Ovary (tissue), 7 donors: ENCODE measurements at regions not wholly inside any gene's neighbourhood (a gene's known extent, or its start where the extent isn't known, plus 50 kb on each side); places are given as distances from the start of the nearest gene placed in this dataset.

Source experiments
- DNase-seq, 5 donors: peaks; one replicate each; pipeline ENCODE4 v3.0.0-alpha.2; 2019 to 2020
- H3K27ac ChIP-seq, 2 donors: fragments of 200-600 bp; one replicate each; pipeline versions ENCODE4 v1.5.1 to v1.8.0; 2019 to 2022
- H3K27me3 ChIP-seq: fragments of 200-600 bp; one replicate; pipeline ENCODE4 v1.8.0; 2022
- H3K36me3 ChIP-seq: fragments of 200-600 bp; sonication (generic); one replicate; pipeline ENCODE4 v1.5.1; 2019
- H3K4me1 ChIP-seq: one replicate; pipeline ENCODE4 v1.8.1; 2013; ENCODE audit warnings: mild to moderate bottlenecking, moderate library complexity; ENCODE audit not compliant: insufficient read depth
- H3K4me3 ChIP-seq: fragments of 200-600 bp; sonication (generic); one replicate; pipeline ENCODE4 v1.5.1; 2017
- H3K9me3 ChIP-seq, 2 donors: fragments of 200-600 bp in 1 of 2; sonication (generic) in 1 of 2; one replicate each; pipeline versions ENCODE4 v1.5.1 to v1.8.1; 2013 to 2019; ENCODE audit warnings: mild to moderate bottlenecking in 1 of 2, moderate library complexity in 1 of 2
- EP300 ChIP-seq: sonication (generic); formaldehyde crosslinking; IDR thresholded peaks from one replicate; pipeline ENCODE4 v1.6.1; 2017; ENCODE audit warnings: antibody characterized with exemption
- POLR2A ChIP-seq: fragments of 450-650 bp; IDR thresholded peaks from one replicate; pipeline ENCODE4 v1.6.1; 2017; ENCODE audit warnings: antibody characterized with exemption, mild to moderate bottlenecking, moderate library complexity
- WGBS, 3 donors: extraction: QIAGEN DNeasy Blood & Tissue Kit in 1 of 3; methylation state at CpG; one replicate each; pipeline versions ENCODE4 v1.1.5 to v1.1.7; 2013 to 2017; 5-methylcytosine and 5-hydroxymethylcytosine counted together
- intact Hi-C, 4 donors: fragments of 100-400 bp; cut with DNase I; formaldehyde crosslinking; loops; one replicate each; pipeline versions ENCODE4 v1.11.0 to v1.15.1; 2022 to 2023
- TF ChIP-seq, protein P1 (sequence below), 3 donors: fragments of 450-650 bp in 2 of 3; fragments of 200-600 bp in 1 of 3; IDR thresholded peaks; one replicate each; pipeline versions ENCODE4 v1.5.1 to v1.8.0; 2016 to 2022; ENCODE audit warnings: antibody characterized with exemption in 3 of 3, mild to moderate bottlenecking in 1 of 3
- donor health status: DM: no; HTN: no; CAD: no; lungs with moderate emphysema.
- donor health status: DM: no; HTN: no; CAD: no.
- donor health status: Bipolar disorder and iron deficiency.
- donor health status: DM: no; HTN: no; CAD: no.
- donor health status: DM: yes; HTN: yes; CAD: no.

DNA sequence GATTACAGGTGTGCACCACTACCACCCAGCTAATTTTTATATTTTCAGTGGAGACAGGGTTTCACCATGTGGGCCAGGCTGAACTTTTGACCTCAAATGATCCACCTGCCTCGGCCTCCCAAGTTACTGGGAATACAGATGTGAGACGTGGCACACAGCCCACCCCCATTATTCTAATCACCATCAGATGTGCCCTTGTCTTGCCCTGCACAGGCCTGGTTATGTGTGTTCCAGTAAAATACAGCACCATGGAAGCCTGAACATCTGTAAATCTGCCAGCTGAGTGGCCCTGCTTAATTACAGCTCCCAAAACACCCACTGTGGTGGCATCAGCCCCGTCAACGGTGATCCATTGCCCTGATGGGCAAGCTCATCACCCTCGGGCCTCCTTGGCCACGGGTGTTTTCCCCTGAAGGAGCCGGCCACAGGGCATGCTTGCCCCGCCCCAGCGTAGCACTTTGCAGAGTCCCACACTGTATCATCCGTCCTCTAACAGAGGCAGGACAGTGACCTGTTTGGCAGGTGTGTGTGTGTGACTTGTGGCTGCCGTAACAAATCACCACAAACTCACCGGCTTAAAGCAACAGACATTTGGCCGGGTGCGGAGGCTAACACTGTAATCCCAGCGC is 74.5 kb downstream of the RBFOX3 start:
- Histone ChIP-seq H3K27ac (no peak overlapping the region), H3K36me3 (no peaks in the 10 kb centered on the region), H3K4me3 (no peak overlapping the region), H3K27me3 (no peaks in the 10 kb centered on the region), H3K4me1 (no peaks in the 10 kb centered on the region), H3K9me3 (no peaks in the 10 kb centered on the region)
- intact Hi-C loops = no loop called here
- TF ChIP-seq, protein P1, sequence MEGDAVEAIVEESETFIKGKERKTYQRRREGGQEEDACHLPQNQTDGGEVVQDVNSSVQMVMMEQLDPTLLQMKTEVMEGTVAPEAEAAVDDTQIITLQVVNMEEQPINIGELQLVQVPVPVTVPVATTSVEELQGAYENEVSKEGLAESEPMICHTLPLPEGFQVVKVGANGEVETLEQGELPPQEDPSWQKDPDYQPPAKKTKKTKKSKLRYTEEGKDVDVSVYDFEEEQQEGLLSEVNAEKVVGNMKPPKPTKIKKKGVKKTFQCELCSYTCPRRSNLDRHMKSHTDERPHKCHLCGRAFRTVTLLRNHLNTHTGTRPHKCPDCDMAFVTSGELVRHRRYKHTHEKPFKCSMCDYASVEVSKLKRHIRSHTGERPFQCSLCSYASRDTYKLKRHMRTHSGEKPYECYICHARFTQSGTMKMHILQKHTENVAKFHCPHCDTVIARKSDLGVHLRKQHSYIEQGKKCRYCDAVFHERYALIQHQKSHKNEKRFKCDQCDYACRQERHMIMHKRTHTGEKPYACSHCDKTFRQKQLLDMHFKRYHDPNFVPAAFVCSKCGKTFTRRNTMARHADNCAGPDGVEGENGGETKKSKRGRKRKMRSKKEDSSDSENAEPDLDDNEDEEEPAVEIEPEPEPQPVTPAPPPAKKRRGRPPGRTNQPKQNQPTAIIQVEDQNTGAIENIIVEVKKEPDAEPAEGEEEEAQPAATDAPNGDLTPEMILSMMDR (IDR thresholded peaks at IDR 0.05) = no peak
- TF ChIP-seq POLR2A (no peak), EP300 (no peak)
- no peak for DNase-seq
- 87 to 91% (median 88%) methylated on average over 14 to 15 of the region's 15 CpGs for WGBS, 3 donors

DNA sequence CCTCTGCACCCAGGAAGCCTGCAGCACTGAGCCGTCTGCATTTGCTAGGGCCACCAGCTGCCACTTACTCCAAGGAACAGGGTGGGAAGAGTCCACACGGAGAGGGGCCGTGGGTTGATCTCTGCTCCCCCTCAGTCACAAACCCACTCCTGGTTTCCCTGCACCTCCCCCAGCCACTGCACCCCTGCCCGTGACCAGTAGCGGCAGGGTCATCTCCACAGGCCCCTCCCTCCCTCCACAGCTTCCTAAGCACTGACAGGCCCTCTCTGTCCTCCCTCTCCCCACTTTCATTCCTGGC is 75.2 kb downstream of the RBFOX3 start:
- no peaks in the 10 kb centered on the region for H3K9me3 ChIP-seq
- no peak for DNase-seq
- intact Hi-C loops = no loop called here
- H3K4me1 ChIP-seq = no peaks in the 10 kb centered on the region
- no peaks in the 10 kb centered on the region for H3K27me3 ChIP-seq
- TF ChIP-seq POLR2A = no peak
- TF ChIP-seq, protein P1 (IDR thresholded peaks at IDR 0.05) = no peak
- no peak overlapping the region for H3K4me3 ChIP-seq
- no peak overlapping the region for H3K27ac ChIP-seq
- WGBS, 3 donors = 79 to 87% (median 82%) methylated on average over 5 of the region's 5 CpGs
- no peaks in the 10 kb centered on the region for H3K36me3 ChIP-seq

DNA sequence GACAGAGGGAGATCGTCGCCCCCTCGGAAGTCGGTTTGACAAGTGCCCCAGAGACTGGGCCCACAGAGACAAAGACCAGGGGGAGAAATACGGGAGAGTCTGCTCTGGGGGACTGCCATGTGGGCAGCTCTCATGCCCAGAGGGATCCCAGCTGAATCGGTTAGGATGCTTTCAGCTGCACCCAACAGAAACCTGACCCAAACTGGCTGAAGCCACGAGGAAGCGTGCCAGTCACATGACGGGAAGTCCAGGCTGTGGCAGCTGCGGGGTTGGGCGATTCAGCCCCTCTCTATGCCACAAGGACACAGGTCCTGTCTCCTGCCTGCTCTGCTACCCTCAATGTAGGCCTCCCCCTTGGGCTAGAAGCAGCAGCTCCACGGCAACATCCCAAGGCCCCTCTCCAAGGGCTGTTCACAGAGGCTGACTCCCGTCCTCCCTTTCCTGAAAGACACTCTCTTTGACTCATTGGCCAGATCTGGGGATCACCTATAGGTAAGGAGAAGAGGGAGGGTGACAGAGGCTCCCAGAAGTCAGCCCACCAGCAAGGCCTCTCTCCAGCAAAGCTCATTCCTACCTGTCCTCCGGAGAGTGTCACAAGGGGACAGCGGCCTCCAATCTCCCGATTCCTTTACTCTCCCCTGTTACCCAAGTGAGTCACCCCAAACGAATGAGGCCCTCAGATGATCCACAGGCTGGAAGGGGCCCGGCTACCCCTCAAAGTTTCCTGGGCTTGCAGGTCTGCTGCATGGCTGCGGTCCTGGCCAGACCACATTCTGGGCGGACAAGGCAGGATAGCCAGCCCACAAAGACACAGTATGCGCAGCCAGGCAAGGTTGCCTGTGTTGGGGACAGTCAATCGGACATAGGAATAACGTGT is 75.8 kb downstream of the RBFOX3 start:
- no peak overlapping the region for H3K4me3 ChIP-seq
- intact Hi-C loops = no loop called here
- 78 to 85% (median 81%) methylated on average over 23 of the region's 23 CpGs for WGBS, 3 donors
- no peak overlapping the region for H3K27ac ChIP-seq
- TF ChIP-seq EP300 (no peak), POLR2A (no peak)
- TF ChIP-seq, protein P1 (IDR thresholded peaks at IDR 0.05) = no peak
- H3K9me3 ChIP-seq = no peaks in the 10 kb centered on the region
- H3K36me3 ChIP-seq = no peaks in the 10 kb centered on the region
- no peak for DNase-seq
- H3K27me3 ChIP-seq = no peaks in the 10 kb centered on the region
- H3K4me1 ChIP-seq = no peaks in the 10 kb centered on the region

GRCh38 chr17:79534111-79534510 is 76.7 kb downstream of the RBFOX3 start:
- no peak for TF ChIP-seq EP300
- no peak for TF ChIP-seq POLR2A
- TF ChIP-seq, protein P1 (IDR thresholded peaks at IDR 0.05) = no peak
- intact Hi-C loops = no loop called here
- DNase-seq = no peak
- Histone ChIP-seq H3K4me1 (no peaks in the 10 kb centered on the region), H3K36me3 (no peaks in the 10 kb centered on the region), H3K27me3 (no peaks in the 10 kb centered on the region), H3K27ac (no peak overlapping the region), H3K4me3 (no peak overlapping the region), H3K9me3 (no peaks in the 10 kb centered on the region)
- WGBS, 3 donors = 79 to 86% (median 80%) methylated on average over 11 of the region's 11 CpGs
